Dermis blood vessel endothelial cell (primary cell): ENCODE measurements at regions not wholly inside any gene's neighbourhood (a gene's known extent, or its start where the extent isn't known, plus 50 kb on each side); places are given as distances from the start of the nearest gene placed in this dataset.
"Not testable (repeated sequence)": the region's sequence is repeated elsewhere in the genome, so short reads cannot be mapped to it uniquely, and the experiment has no call there.

Source experiments
- DNase-seq: peaks from one replicate; pipeline ENCODE4 v3.0.0; 2010

GRCh38 chr7:9919-10318, 182.5 kb upstream of the FAM20C start:
- DNase-seq: not testable (repeated sequence)

- DNase-seq: not testable (repeated sequence)
These were observed 159.6 kb upstream of the FAM20C start for GRCh38 chr7:32565-33280.

DNA sequence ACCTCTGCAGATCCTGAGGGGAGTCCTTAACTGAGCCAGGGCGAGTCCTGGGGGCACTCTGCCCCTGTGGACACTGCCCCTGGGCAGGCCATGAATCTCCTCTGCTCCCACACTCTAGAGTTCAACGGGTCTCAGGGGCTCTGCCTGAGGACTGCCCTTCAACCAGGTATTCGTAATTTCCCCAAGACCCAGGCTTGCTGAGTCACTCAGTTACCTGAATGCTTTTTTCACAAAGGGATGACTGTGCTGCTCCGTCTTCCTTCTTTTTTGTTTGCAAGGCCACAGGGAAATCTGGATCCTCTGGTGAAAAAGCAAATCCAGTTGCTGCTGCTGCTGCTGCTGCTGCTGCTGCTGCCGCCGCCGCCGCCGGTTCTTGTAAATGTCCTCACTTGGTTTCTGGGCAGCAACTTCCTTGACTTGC, 157.2 kb upstream of the FAM20C start:
- not testable (repeated sequence) for DNase-seq

DNA sequence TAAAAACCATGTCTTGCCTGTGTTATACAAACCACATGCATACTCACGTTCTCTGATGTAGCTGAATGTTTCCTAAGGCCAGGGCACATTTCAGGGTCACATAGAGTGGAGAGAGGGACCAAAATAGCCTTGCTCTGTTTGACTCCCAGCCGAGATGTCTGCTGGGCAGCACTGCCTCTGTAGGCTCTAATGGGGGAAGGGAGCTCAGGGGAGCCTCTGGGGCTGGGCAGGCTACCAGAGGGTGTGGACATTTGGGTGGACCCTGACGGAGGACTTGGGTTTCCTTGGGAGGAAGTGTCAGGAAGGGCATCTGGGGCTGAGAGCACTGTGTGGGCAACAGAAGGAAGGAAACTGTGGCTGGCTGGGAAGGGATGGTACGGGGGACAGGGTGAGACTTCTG, 155.8 kb upstream of the FAM20C start:
- not testable (repeated sequence) for DNase-seq

GRCh38 chr7:37656-38055, 154.7 kb upstream of the FAM20C start:
- DNase-seq: not testable (repeated sequence)

- not testable (repeated sequence) for DNase-seq
These were observed 153.9 kb upstream of the FAM20C start for GRCh38 chr7:38444-38843.

- not testable (repeated sequence) for DNase-seq
These were observed 152.2 kb upstream of the FAM20C start for GRCh38 chr7:39984-40740.

- no peak for DNase-seq
These were observed 151.3 kb upstream of the FAM20C start for GRCh38 chr7:40799-41750.

GRCh38 chr7:41917-42565, 150.3 kb upstream of the FAM20C start:
- no peak for DNase-seq

DNA sequence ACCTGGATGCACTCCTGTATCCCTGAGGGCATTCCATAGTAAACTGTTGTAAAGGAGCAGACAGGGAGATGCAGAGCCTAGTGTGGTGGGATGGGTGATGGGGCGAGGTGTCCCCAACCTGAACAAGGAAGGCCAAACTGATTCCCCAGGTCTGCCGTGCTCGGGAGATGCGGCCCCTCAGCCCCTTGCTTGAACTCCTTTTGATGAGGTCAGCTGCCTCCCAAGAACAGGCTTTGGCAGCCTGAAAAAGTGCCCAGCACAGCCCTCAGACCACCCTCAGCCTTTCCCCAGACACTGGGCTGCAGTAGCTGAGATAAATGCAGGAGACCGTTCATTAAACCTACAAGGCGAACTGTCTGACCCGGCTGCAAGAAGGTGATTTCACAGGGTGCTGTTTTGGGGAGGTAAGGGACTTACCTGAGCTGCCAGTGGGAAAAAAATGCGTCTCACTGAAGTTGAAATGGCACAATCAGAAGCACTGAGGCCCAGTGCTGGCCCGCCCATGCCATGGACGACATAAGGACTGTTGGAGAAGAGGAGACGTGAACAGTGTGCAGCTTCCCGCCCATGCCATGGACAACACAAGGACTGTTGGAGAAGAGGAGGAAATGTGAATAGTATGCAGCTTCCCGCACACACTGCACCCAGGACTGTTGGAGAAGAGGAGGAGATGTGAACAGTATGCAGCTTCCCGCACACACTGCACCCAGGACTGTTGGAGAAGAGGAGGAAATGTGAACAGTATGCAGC, 148.4 kb upstream of the FAM20C start:
- DNase-seq: no peak

DNA sequence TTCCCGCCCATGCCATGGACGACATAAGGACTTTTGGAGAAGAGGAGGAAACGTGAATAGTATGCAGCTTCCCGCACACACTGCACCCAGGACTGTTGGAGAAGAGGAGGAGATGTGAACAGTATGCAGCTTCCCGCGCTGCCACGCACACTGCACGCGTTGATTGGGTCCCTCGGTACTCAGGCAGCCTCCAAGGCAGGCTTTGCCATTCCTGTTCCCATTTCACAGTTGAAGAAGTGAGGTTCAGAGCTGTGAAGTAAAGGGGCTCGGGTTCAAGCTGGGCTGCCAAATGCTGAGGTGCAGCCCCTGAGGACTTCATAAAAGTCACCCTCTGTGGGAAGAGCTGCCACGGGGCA, 147.9 kb upstream of the FAM20C start:
- DNase-seq: no peak

- DNase-seq: no peak
These were observed 147.0 kb upstream of the FAM20C start for GRCh38 chr7:45106-46090.

GRCh38 chr7:46123-46829, 146.1 kb upstream of the FAM20C start:
- DNase-seq: no peak

DNA sequence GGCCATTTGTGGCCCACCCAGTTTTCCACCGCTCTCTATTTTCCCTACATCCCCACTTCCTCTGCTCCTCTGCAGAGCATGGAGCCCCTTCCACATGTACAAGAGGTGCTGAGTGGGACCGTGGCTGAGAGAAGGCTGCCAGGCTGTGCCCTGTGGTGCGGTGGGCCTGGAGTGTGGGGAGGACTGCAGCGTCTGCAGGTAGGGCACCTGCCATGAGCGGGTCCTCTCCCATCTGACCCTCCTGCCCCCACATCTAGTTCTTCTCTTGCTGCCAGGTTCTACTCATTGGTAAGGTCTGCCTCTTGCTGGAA, 145.6 kb upstream of the FAM20C start:
- no peak for DNase-seq

DNA sequence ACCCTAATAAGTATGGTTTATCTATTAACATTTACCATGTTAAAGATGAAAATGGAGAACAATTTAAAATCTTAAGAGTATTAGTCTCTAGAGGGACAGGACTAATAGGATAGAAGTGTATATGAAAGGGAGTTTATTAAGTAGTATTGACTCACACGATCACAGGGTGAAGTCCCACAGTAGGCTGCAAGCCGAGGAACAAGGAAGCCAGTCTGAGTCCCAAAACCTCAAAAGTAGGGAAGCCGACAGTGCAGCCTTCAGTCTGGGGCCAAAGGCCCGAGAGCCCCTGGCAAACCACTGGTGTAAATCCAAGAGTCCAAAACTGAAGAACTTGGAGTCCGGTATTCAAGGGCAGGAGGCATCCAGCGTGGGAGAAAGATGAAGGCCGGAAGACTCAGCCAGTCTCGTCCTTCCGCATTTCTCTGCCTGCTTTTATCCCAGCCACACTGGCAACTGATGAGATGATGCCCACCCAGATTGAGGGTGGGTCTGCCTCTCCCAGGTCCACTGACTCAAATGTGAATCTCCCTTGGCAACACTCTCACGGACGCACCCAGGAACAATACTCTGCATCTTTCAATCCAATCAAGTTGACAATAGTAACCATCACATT, 140.8 kb upstream of the FAM20C start:
- no peak for DNase-seq

DNA sequence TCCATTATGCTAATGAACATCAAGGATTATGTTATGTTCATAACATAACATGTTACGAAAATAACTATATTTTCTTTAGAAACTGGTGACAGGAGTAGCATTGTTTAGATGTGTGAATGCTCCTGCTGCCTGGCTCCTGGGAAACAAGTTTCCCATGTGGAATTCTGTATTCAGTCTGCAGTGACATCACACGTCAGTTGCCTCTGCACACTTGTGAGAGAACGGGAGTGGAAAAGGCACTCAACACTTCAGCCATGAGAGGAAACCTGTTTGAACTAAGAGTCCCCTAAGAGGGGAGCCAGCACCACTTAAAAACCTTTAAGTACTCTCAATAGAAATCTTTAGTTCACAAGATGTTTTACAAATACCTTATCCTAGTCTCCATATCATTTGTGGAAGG, 140.3 kb upstream of the FAM20C start:
- no peak for DNase-seq

- no peak for DNase-seq
These were observed 138.8 kb upstream of the FAM20C start for GRCh38 chr7:53531-53930.

DNA sequence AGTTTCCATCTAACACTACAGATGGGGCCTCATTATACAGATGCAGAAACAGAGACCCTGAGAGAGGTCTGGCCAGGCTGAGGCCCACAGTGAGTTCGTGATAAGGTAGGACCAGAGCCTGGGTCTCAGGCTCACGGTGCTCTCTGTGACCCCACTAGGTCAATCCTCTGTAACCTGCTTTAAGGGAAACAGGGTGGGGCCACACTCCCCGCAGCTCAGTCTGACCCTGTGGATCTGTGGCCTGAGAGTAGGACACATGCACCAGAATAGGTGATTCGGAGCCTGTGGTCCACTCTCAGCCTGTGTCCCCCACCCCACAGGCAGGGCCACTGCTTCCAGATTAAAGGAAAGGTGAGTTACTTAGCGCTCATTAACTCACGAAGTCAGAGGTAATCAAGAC, 137.8 kb upstream of the FAM20C start:
- no peak for DNase-seq

DNA sequence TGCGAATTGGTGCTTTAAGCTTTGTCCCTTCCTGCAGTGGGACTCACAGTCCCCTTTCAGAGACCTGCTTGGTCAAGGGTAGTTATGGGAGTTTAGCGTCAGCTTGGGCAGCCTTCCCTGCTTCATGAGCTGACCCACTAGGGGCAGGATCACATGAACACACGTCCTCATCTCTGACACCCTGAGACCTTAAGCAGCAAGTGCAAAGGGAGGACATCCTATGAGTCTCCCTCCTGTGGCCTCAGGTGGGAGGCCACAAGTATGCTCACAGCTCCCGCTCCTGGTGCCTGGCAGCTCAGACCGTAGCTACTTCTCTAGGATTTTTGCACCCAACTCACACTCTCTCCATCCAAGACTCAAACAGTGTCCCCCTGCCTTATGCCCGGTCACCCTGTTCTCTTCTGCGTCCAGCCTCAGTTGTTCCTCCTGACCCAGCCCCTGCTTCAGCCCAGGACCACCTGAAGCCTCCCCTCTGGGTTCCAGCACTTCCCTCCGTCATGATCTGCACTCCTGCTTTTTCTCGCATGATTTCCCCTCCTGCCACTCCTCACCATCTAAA, 136.6 kb upstream of the FAM20C start:
- DNase-seq: no peak
